Smooth muscle cell (in vitro differentiated cells): ENCODE measurements at regions not wholly inside any gene's neighbourhood (a gene's known extent, or its start where the extent isn't known, plus 50 kb on each side); places are given as distances from the start of the nearest gene placed in this dataset.

Experiments
- DNase-seq: peaks from one replicate; lab custom pipeline; 2025; ENCODE audit not compliant: unreplicated experiment; lab: John Stamatoyannopoulos, UW
- H2AFZ ChIP-seq: fragments of 200-600 bp; sonication (generic); 2 replicates; pipeline ENCODE4 v1.6.0; 2016; ENCODE audit warnings: antibody characterized with exemption, low read depth, mild to moderate bottlenecking
- H3F3A ChIP-seq: fragments of 200-600 bp; sonication (generic); 2 replicates; pipeline ENCODE4 v1.6.0; 2017; ENCODE audit warnings: antibody characterized with exemption, low read depth
- H3K27ac ChIP-seq: fragments of 200-600 bp; sonication (generic); 2 replicates; pipeline ENCODE4 v1.5.1; 2016; ENCODE audit warnings: low read depth, mild to moderate bottlenecking
- H3K27me3 ChIP-seq: fragments of 200-600 bp; sonication (generic); 2 replicates; pipeline ENCODE4 v1.6.1; 2016; ENCODE audit warnings: low read depth, mild to moderate bottlenecking
- H3K36me3 ChIP-seq: fragments of 200-600 bp; sonication (generic); 2 replicates; pipeline ENCODE4 v1.5.1; 2016; ENCODE audit warnings: low read depth
- H3K4me1 ChIP-seq: fragments of 200-600 bp; sonication (generic); 2 replicates; pipeline ENCODE4 v1.5.1; 2016; ENCODE audit warnings: low read depth
- H3K4me2 ChIP-seq: fragments of 200-600 bp; sonication (generic); 2 replicates; pipeline ENCODE4 v1.6.0; 2016; ENCODE audit warnings: mild to moderate bottlenecking
- H3K4me3 ChIP-seq: fragments of 200-600 bp; sonication (generic); 2 replicates; pipeline ENCODE4 v1.5.1; 2016; ENCODE audit warnings: mild to moderate bottlenecking
- H3K79me2 ChIP-seq: fragments of 200-600 bp; sonication (generic); 2 replicates; pipeline ENCODE4 v1.6.0; 2016; ENCODE audit warnings: low read depth, mild to moderate bottlenecking
- H3K9ac ChIP-seq: fragments of 200-600 bp; sonication (generic); 2 replicates; pipeline ENCODE4 v1.6.0; 2016; ENCODE audit warnings: low read depth
- H3K9me3 ChIP-seq: fragments of 200-600 bp; sonication (generic); replicated peaks from 2 replicates; pipeline ENCODE4 v1.5.1; 2016; ENCODE audit warnings: low read depth
- H4K20me1 ChIP-seq: fragments of 200-600 bp; sonication (generic); 2 replicates; pipeline ENCODE4 v1.6.0; 2016; ENCODE audit warnings: low read depth
- WGBS: methylation state at CpG from one replicate; pipeline ENCODE4 v1.1.7; 2016; ENCODE audit warnings: low lambda C conversion rate; 5-methylcytosine and 5-hydroxymethylcytosine counted together
- TF ChIP-seq, protein P1 (sequence below): fragments of 200-600 bp; sonication (generic); IDR thresholded peaks from 2 replicates; pipeline ENCODE4 v1.5.1; 2017; ENCODE audit warnings: borderline replicate concordance, mild to moderate bottlenecking, antibody characterized with exemption; ENCODE audit not compliant: insufficient read depth, poor library complexity, severe bottlenecking

DNA sequence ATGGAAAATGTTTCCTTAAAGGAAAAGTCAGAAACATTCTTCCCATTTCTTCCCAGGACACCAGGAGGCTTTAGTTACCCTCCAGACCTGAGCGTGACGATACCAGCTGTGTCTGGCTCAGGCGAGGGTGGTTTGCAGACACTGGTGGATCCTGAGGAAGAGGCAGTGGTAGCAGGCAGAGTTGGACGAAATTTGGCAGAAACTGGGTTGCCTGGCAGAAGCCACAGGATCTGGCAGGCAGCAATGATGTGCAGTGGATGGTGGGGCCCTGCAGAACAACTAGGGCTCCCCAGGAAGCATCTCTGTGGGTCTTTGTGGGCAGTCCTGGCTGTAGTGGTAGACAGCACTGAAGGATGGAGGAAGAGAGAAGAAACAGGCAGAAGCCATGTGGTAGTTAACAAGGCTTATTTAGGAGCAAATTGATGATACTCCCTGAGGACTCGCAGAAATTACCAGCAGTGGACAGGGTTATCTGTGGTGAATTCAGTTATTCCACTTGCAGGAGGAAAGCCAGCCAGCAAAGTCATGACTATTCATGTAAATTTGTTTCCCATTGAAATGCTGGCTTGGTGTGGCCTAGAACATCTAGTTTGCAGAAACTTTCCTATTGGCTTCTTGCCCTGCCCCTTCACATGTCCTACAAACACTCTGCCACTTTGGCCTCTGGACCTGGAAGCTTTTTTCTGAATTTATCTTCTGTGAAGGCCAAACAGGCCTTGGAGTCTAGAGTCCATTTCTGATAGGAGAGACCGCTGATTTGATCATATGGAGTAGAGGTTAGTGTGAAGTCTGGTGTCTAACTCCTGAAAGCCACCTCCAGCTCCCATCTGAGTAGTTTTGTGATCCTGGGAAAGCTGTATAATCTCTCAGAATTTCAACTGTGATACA is 212.0 kb downstream of the DMRT2 start:
- Histone ChIP-seq H3K79me2 (no peaks in the 10 kb centered on the region), H3K9ac (no peak overlapping the region)
- WGBS = 44% methylated on average over 6 of the region's 6 CpGs

DNA sequence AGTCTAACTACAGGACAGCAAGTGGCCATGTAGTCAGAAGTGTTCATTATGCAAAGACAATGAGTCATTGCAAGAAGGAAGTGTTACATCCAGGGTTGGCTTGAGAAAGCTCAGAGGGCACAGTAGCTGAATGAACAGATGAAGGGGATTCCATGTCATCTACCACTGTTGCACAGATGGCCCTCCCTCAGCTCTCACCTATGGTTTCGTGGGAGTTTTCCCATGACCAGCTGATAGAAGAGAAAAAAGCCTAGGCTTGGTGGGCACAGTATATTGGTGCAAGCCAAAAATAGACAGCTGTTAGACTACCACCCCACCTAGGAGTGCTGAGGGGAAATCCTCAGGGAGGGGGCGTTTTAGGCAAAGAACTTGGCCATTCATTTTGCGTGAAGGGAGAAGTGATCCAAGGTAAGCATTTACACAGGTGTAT is 217.0 kb downstream of the DMRT2 start:
- WGBS = 44% methylated on average over 3 of the region's 3 CpGs
- DNase-seq = no peak

More for the DNA sequence above, 212.0 kb downstream of the DMRT2 start:
- H2AFZ ChIP-seq = no peak overlapping the region
- H3K36me3 ChIP-seq = no peaks in the 10 kb centered on the region
- TF ChIP-seq, protein P1, sequence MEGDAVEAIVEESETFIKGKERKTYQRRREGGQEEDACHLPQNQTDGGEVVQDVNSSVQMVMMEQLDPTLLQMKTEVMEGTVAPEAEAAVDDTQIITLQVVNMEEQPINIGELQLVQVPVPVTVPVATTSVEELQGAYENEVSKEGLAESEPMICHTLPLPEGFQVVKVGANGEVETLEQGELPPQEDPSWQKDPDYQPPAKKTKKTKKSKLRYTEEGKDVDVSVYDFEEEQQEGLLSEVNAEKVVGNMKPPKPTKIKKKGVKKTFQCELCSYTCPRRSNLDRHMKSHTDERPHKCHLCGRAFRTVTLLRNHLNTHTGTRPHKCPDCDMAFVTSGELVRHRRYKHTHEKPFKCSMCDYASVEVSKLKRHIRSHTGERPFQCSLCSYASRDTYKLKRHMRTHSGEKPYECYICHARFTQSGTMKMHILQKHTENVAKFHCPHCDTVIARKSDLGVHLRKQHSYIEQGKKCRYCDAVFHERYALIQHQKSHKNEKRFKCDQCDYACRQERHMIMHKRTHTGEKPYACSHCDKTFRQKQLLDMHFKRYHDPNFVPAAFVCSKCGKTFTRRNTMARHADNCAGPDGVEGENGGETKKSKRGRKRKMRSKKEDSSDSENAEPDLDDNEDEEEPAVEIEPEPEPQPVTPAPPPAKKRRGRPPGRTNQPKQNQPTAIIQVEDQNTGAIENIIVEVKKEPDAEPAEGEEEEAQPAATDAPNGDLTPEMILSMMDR = no peak
- no peaks in the 10 kb centered on the region for H3K4me1 ChIP-seq
- H4K20me1 ChIP-seq = no peaks in the 10 kb centered on the region
- H3K9me3 ChIP-seq = no peaks in the 10 kb centered on the region
- DNase-seq = no peak
- H3F3A ChIP-seq = no peaks in the 10 kb centered on the region
- H3K27me3 ChIP-seq = no peaks in the 10 kb centered on the region
- no peak overlapping the region for H3K4me3 ChIP-seq
- no peak overlapping the region for H3K27ac ChIP-seq
- H3K4me2 ChIP-seq = no peak overlapping the region

DNA sequence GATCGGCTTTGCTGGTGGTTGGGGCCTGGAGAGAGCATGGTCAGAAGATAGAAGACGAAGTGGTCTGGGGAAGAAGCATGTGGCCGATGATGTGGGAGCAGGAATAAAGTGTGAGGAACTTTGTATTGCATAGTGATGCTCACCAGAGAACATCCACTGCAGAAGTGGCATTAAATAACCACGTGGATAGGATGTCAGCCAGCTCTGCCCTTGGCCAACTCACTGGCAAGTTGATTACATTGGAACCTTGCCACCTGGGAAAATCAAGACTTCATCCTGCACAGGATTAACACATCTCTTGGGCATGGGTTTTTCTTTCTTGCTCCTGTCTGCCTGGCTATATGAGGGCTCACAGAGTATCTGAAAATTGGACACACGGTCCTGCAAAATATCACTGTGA is 217.4 kb downstream of the DMRT2 start:
- H3K4me1 ChIP-seq = no peaks in the 10 kb centered on the region
- TF ChIP-seq, protein P1 = no peak
- no peaks in the 10 kb centered on the region for H3F3A ChIP-seq
- no peaks in the 10 kb centered on the region for H3K27me3 ChIP-seq
- H3K9ac ChIP-seq = no peak overlapping the region
- H3K27ac ChIP-seq = no peak overlapping the region
- peaks cover 7% of the 10 kb centered on the region for H3K9me3 ChIP-seq
- H3K36me3 ChIP-seq = no peaks in the 10 kb centered on the region
- no peaks in the 10 kb centered on the region for H4K20me1 ChIP-seq
- WGBS = 62% methylated on average over 5 of the region's 5 CpGs
- H3K4me2 ChIP-seq = no peak overlapping the region
- no peak overlapping the region for H2AFZ ChIP-seq
- no peak for DNase-seq
- no peaks in the 10 kb centered on the region for H3K79me2 ChIP-seq
- no peak overlapping the region for H3K4me3 ChIP-seq

More for the DNA sequence above, 217.0 kb downstream of the DMRT2 start:
- no peaks in the 10 kb centered on the region for H4K20me1 ChIP-seq
- no peak overlapping the region for H3K4me2 ChIP-seq
- H3K4me3 ChIP-seq = no peak overlapping the region
- no peaks in the 10 kb centered on the region for H3K79me2 ChIP-seq
- no peaks in the 10 kb centered on the region for H3K4me1 ChIP-seq
- TF ChIP-seq, protein P1 = no peak
- no peak overlapping the region for H3K27ac ChIP-seq
- H3F3A ChIP-seq = no peaks in the 10 kb centered on the region
- no peaks in the 10 kb centered on the region for H3K27me3 ChIP-seq
- H3K9ac ChIP-seq = no peak overlapping the region
- peaks cover 4% of the 10 kb centered on the region for H3K9me3 ChIP-seq
- H3K36me3 ChIP-seq = no peaks in the 10 kb centered on the region
- H2AFZ ChIP-seq = no peak overlapping the region
